ENCODE measurements at regions not wholly inside any gene's neighbourhood (a gene's known extent, or its start where the extent isn't known, plus 50 kb on each side); places are given as distances from the start of the nearest gene placed in this dataset.

- no peaks in the 10 kb centered on the region for H3K9me3 ChIP-seq (ENCODE audit: low read depth)
- H3K36me3 ChIP-seq: no peaks in the 10 kb centered on the region
- no peaks in the 10 kb centered on the region for H3K27me3 ChIP-seq
- TF ChIP-seq CTCF (IDR thresholded peaks at IDR 0.05; ENCODE audit: low read depth, low read length): no peak
- H3K4me1 ChIP-seq (ENCODE audit: low read depth): peaks cover 9% of the 10 kb centered on the region
- H3K27ac ChIP-seq: no peak overlapping the region
- no peak overlapping the region for H3K4me3 ChIP-seq
- no peak for DNase-seq (ENCODE audit: low read depth in 1 of 2, low spot score in 1 of 2)
These were observed 1057.2 kb upstream of the EDIL3 start for GRCh38 chr5:85441853-85442252.

- DNase-seq (ENCODE audit: low read depth in 1 of 2, low spot score in 1 of 2): no peak
- H3K4me3 ChIP-seq: no peak overlapping the region
- no peaks in the 10 kb centered on the region for H3K36me3 ChIP-seq
- no peaks in the 10 kb centered on the region for H3K9me3 ChIP-seq (ENCODE audit: low read depth)
- H3K27me3 ChIP-seq: no peaks in the 10 kb centered on the region
- TF ChIP-seq CTCF (IDR thresholded peaks at IDR 0.05; ENCODE audit: low read depth, low read length): no peak
- peaks cover 6% of the 10 kb centered on the region for H3K4me1 ChIP-seq (ENCODE audit: low read depth)
- H3K27ac ChIP-seq: no peak overlapping the region
These were observed 1067.8 kb upstream of the EDIL3 start for GRCh38 chr5:85452322-85453025.

GRCh38 chr5:85453026-85453349 lies 1068.3 kb upstream of the EDIL3 start:
- H3K27me3 ChIP-seq: no peaks in the 10 kb centered on the region
- no peak overlapping the region for H3K4me3 ChIP-seq
- H3K36me3 ChIP-seq: no peaks in the 10 kb centered on the region
- no peak for TF ChIP-seq CTCF (IDR thresholded peaks at IDR 0.05; ENCODE audit: low read depth, low read length)
- no peak for DNase-seq (ENCODE audit: low read depth in 1 of 2, low spot score in 1 of 2)
- no peaks in the 10 kb centered on the region for H3K9me3 ChIP-seq (ENCODE audit: low read depth)
- no peak overlapping the region for H3K27ac ChIP-seq
- H3K4me1 ChIP-seq (ENCODE audit: low read depth): peaks cover 6% of the 10 kb centered on the region

GRCh38 chr5:85458319-85458718 lies 1073.6 kb upstream of the EDIL3 start:
- TF ChIP-seq CTCF (IDR thresholded peaks at IDR 0.05; ENCODE audit: low read depth, low read length): no peak
- Histone ChIP-seq H3K27me3 (no peaks in the 10 kb centered on the region), H3K36me3 (no peaks in the 10 kb centered on the region), H3K9me3 (ENCODE audit: low read depth) (no peaks in the 10 kb centered on the region), H3K27ac (no peak overlapping the region), H3K4me1 (ENCODE audit: low read depth) (no peaks in the 10 kb centered on the region), H3K4me3 (no peak overlapping the region)
- no peak for DNase-seq (ENCODE audit: low read depth in 1 of 2, low spot score in 1 of 2)

GRCh38 chr5:85462957-85463356 lies 1078.3 kb upstream of the EDIL3 start:
- H3K36me3 ChIP-seq: no peaks in the 10 kb centered on the region
- H3K4me3 ChIP-seq: no peak overlapping the region
- TF ChIP-seq CTCF (IDR thresholded peaks at IDR 0.05; ENCODE audit: low read depth, low read length): no peak
- DNase-seq (ENCODE audit: low read depth in 1 of 2, low spot score in 1 of 2): no peak
- H3K9me3 ChIP-seq (ENCODE audit: low read depth): no peaks in the 10 kb centered on the region
- H3K4me1 ChIP-seq (ENCODE audit: low read depth): no peaks in the 10 kb centered on the region
- no peak overlapping the region for H3K27ac ChIP-seq
- H3K27me3 ChIP-seq: no peaks in the 10 kb centered on the region

Data from cardiac muscle cell (in vitro differentiated cells and primary cell).